ENCODE measurements at regions not wholly inside any gene's neighbourhood (a gene's known extent, or its start where the extent isn't known, plus 50 kb on each side); places are given as distances from the start of the nearest gene placed in this dataset.
"Not testable (repeated sequence)": the region's sequence is repeated elsewhere in the genome, so short reads cannot be mapped to it uniquely, and the experiment has no call there.

GRCh38 chr4:34921391-34921790, 1322.9 kb downstream of the ARAP2 start:
- no peak for DNase-seq

DNA sequence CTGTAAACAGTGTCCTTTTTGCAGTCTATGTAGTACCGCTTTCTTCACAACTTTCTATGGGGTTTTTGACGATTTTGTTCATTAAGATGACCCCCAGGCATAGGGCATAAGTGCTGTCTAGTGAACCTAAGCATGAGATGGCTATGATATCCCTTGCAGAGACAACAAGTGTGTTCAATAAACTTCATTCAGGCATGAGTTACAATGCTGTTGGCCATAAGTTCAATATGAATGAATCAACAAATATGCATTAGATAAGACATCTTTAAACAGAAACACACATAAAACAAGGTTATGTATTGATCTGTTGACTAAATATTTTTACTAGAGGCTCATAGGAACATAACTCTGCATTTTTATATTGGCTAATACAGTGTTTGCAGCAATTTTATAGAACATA, 1322.0 kb downstream of the ARAP2 start:
- DNase-seq: no peak

- no peak for DNase-seq
These were observed 1311.7 kb downstream of the ARAP2 start for GRCh38 chr4:34932591-34932990.

DNA sequence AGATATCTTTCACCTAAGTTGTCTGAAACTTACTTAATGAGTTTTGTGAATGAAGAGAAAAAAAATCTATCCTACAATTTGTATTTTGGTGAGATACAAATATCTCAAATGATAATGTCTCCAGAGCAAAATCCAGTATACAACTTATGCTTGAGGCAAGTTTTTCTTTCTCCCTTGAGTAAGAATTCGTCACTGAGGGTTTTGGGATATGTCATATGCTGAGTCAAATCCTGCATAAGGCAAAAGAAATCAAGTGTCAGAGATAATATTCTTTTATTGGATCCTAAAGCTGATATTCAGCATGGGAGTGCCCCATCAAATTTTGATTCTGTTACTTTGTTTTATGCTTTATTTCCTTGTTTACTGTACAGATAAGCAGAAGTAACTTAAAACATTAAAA, 1308.6 kb downstream of the ARAP2 start:
- DNase-seq: no peak

DNA sequence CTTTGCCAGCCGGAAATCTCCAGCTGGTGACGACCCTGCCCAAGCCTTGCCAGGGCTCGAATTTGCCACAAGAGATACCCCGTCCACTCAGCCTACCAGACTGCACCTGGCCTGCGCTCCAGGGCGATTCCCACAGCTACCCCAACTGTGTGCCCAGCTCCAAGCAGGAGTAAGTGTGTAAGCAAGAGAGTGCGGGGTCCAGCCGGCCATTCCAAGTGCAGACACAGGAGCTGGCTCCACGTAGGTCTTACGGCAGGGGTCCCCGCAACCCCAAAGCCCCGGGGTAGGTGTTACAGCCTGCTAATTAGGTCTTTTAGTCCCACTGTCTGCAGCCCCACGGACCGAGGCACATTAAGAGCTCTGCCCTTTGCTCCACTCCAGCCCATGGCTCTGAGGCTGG, 1305.2 kb downstream of the ARAP2 start:
- DNase-seq: no peak

- no peak for DNase-seq
These were observed 1300.5 kb downstream of the ARAP2 start for GRCh38 chr4:34943741-34944386.

DNA sequence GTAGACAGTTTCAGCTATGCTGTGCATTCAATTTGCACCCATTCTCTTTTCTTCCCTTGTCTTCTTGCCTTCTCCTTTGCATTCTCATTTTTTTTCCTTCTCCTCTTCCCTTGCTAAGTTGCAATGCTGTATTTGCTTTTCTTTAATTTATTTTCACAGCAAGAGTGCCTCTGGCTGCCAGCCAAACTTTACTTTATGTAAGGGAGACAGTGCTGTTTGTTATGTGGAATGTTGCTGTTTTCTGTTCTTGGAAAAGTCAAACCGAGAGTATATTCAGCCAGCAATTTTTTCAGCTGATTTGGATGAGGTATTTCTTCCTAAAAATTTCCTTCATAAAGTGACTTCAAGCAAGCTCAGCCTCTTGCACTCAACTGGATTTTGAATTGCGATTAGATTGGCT, 1293.4 kb downstream of the ARAP2 start:
- DNase-seq: no peak

- no peak for DNase-seq
These were observed 1291.0 kb downstream of the ARAP2 start for GRCh38 chr4:34953145-34953799.

DNA sequence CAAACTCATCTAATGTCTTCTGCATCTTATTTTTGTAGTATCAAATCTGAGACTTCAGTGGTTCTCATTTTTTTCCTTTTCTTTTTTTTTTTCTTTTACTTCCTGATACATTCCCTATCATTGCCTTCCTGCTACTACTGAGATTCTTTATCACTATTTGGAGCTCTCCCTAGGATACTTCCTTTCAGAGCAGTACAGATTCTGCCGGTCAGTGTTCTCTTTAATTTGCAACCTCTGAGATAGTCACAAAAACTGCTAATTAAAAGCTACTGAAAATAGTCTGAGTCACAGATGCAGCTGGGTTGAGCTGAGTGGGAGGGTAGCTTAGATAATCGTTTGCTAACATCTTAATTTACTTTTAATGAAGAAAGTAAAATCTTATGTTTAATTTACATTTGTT, 1279.7 kb downstream of the ARAP2 start:
- no peak for DNase-seq

DNA sequence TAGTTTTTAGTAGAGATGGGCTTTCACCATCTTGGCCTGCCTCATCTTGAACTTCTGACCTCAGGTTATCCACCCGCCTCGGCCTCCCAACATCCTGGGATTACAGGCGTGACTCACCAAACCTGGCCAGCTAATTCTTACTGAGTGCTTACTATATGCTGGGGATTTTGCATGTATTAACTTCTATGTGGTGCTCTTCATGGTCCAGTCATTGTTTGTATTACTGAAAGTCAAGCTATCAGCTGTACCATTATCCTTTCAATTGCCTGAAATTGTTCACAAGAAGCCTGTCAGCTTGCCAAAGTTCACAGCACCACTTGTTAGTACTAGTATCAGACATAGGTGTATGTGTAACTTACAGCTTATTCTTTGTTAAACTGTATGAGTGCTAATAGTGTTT, 1272.1 kb downstream of the ARAP2 start:
- no peak for DNase-seq

DNA sequence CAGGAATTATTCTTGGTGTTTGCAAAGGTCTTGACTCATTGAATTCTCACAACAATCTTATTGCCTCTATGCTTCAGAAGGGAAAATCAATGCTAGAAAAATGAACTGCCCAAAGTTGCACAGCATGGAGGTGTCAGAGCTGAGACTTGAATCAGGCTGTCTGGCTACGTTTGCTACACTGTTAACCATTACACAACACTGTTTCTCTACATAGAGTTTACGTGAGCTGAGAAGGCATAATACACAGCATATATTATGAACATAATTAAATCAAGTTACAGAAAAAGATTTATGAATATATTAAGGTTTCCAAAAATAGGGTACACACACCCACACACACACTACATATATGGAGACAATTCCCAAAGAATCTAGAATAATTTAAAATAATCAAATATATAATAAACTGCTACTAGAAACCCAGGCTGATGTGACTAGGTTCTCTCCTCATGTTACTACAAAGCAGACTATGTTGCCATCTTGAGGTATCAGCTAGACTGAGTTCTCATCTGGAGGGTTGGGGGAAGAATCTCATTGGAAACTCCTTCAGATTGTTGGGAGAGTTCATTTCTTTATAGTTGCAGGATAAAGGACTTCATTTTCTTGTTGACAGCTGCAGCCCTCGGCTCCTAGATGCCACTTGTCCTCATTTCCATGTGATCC, 1270.5 kb downstream of the ARAP2 start:
- DNase-seq: no peak

- DNase-seq: no peak
These were observed 1270.0 kb downstream of the ARAP2 start for GRCh38 chr4:34974313-34974680.

GRCh38 chr4:35021222-35021621, 1223.1 kb downstream of the ARAP2 start:
- DNase-seq: not testable (repeated sequence)

DNA sequence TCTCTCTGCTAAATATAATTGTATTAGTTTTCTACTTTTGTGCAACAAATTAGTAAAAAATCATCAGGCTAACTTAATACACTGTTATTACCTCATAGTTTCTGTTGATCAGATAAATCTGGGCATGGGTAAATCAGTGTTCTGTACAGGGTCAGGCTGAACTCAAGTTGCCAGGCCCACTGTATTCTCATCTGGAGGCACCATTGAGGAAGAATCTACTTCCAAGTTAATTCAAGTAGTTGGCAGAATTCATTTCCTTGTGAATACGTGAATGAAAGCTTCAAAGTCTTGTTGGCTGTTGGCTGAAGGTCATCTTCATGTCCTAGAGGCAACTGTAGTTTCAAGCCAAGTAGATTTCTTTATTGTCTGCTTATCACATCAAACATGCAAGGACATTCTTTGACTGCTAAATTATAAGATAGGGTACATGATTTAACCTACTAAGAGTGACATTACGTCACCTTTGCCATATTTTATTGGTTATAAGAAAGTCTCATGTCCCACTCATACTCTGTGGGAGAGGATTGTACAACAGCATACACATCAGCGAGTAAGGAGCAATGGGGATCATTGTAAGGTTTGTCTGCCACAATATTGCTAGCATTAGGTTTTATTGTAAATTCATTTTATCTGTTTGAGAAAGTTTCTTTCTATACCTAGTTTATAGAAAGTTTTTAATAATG, 1219.0 kb downstream of the ARAP2 start:
- no peak for DNase-seq

DNA sequence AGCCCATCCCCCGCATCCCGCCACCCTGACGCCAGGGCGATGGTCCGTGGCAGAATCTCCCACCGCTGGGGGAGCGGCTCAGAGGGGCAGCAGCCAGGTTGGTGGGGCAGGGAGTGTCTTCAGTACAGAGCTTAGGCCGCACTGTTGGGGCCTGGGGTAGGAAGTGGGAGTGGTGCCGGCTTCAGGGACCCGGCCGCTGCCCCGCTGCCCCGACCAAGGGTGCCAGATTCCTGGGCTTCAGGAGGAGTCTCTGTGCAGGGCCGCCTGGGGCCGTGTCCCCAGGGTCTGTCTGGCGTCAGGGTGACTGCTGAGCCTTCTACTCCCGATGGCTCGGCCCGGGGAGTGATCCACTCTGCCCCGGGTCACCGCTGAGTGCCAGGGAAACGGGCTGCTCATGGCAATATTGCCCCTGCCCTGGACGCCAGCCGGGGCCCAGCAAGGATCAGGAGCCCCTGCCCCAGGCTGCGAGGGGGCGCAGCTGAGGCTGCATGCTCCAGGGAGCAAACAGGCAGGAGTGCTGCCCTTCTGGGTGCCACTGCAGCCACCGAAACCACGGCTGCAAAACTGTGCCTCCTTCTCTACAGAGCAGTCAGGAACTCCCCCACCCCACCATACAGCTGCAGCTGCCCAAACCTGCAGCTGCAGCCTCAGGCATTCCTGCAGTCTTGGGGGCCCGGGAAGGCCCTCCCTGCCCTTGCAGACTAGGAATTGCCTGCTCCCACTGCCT, 1206.1 kb downstream of the ARAP2 start:
- DNase-seq: no peak

DNA sequence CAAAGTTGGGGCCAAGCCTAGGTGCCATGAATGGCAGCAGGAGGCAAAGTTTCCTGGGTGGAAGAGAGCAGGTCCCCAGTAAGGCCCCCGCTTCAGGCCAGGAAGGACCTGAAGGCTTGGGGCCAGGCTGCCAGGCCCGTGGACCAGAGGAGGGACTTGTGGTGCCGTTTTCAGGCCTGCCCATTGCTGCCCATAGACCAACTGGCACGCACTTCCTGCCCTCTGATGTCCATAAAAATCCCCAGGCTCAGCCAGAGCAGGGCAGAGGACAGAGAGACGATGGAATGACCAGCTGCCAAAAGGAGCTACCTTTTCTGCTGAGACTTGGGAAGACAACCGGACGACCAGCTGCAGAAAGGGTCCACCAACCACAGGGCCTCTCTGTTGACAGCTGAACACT, 1205.5 kb downstream of the ARAP2 start:
- no peak for DNase-seq

DNA sequence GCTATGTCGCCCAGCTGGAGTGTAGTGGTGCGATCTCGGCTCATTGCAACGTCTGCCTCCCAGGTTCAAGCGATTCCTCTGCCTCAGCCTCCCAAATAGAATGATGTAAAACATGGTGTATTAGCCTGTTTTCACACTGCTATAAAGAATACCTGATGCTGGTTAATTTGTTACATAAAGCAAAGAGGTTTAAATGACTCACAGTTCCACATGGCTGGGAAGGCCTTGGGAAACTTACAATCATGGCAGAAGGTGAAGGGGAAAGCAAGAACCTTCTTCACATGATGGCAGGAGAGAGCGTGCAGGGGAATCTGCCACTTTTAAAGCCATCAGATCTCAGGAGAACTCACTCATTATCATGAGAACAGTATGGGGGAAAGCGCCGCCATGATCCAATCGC, 1191.8 kb downstream of the ARAP2 start:
- no peak for DNase-seq

- no peak for DNase-seq
These were observed 1181.2 kb downstream of the ARAP2 start for GRCh38 chr4:35063031-35063570.

GRCh38 chr4:35066406-35066805, 1177.9 kb downstream of the ARAP2 start:
- no peak for DNase-seq

- DNase-seq: no peak
These were observed 1163.5 kb downstream of the ARAP2 start for GRCh38 chr4:35080799-35081198.

DNA sequence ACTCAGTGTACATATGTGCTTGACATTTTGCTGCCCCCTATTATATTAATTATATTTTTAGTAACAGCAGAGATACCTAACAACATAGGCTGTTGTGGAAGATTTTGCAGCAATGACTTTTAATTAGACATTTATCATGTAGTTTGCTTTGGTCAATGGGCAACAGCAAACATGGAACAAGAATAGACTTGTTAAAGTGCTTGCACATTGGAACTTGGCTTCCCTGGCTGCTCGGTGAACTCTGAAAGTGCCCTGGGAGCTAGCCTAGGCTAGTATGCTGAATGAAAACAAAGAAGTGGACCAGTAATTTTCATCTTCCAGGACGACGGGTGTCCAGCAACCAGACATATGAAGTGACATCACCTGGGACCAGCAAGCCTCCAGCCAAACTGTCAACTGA, 1157.1 kb downstream of the ARAP2 start:
- no peak for DNase-seq

- no peak for DNase-seq
These were observed 1143.4 kb downstream of the ARAP2 start for GRCh38 chr4:35100932-35101331.

GRCh38 chr4:35102066-35102465, 1142.2 kb downstream of the ARAP2 start:
- no peak for DNase-seq

All from stimulated activated CD8-positive, alpha-beta memory T cell treated with anti-CD3 and anti-CD28 coated beads, Interleukin-4, amount 100 ng/mL, for 48 hours (primary cell).